ENCODE measurements at regions not wholly inside any gene's neighbourhood (a gene's known extent, or its start where the extent isn't known, plus 50 kb on each side); places are given as distances from the start of the nearest gene placed in this dataset.

- 80 to 84% methylated on average over 2 to 8 of the region's 11 CpGs for WGBS, 2 donors (ENCODE audit: low coverage in 1 of 2)
- H3K9me3 ChIP-seq, result no peaks in the 10 kb centered on the region
- ATAC-seq, result no peak
- H3K36me3 ChIP-seq, result no peaks in the 10 kb centered on the region
- no peaks in the 10 kb centered on the region for H3K4me1 ChIP-seq
- no peak for TF ChIP-seq EP300 (IDR thresholded peaks at IDR 0.05)
- no peak for TF ChIP-seq POLR2A (IDR thresholded peaks at IDR 0.05)
- TF ChIP-seq CTCF (IDR thresholded peaks at IDR 0.05), result no peak
- no peak for TF ChIP-seq POLR2AphosphoS5 (IDR thresholded peaks at IDR 0.05)
- no peak overlapping the region for H3K4me3 ChIP-seq
- H3K27ac ChIP-seq, result no peak overlapping the region
- no peaks in the 10 kb centered on the region for H3K27me3 ChIP-seq
These were observed 486.4 kb downstream of the DSC3 start for GRCh38 chr18:30556112-30556511.

DNA sequence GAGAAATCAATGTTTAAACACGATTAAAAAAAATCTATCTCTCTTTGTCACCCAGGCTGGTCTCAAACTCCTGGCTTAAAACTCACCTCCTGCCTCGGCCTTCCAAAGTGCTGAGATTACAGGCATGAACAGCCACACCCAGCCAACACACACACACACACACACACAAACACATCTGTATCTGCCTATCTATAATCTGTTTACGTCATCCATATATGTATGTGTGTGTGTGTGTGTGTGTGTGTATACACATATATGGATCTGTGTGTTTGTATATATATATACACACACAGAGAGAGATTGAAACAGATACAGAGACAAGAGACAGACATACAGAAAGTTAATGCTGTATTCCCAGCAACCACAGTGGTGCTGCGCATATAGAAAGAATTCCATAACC lies 497.1 kb downstream of the DSC3 start:
- Histone ChIP-seq H3K4me1 (no peaks in the 10 kb centered on the region), H3K27me3 (no peaks in the 10 kb centered on the region), H3K36me3 (no peaks in the 10 kb centered on the region), H3K9me3 (no peaks in the 10 kb centered on the region), H3K4me3 (no peak overlapping the region), H3K27ac (no peak overlapping the region)
- 72 to 89% methylated on average over 4 of the region's 4 CpGs for WGBS, 2 donors (ENCODE audit: low coverage in 1 of 2)
- TF ChIP-seq CTCF (IDR thresholded peaks at IDR 0.05), result no peak
- no peak for ATAC-seq

DNA sequence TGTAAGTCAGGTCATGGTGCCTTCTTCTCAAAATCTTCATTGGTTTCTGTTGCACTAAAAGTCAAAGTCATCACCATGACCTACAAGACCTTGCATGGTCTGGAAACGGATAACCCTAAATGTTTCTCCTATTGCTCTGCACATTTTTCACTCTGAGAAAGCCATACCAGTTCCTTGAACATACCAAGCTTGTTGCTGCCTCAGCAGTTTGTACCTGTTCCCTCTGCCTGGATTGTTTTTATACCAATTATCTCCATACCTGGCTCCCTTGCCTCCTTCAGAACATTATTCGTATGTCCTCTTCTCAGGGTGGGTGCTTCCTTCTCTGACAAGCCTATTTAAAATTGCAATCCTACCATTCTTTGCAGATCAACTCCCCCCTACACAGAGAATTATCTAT lies 498.4 kb downstream of the DSC3 start:
- H3K27ac ChIP-seq, result no peak overlapping the region
- no peak overlapping the region for H3K4me3 ChIP-seq
- H3K36me3 ChIP-seq, result no peaks in the 10 kb centered on the region
- H3K9me3 ChIP-seq, result no peaks in the 10 kb centered on the region
- H3K4me1 ChIP-seq, result no peaks in the 10 kb centered on the region
- ATAC-seq, result no peak
- WGBS, 2 donors (ENCODE audit: low coverage in 1 of 2), result 71 to 94% methylated on average over 2 of the region's 2 CpGs
- TF ChIP-seq CTCF (IDR thresholded peaks at IDR 0.05), result no peak
- TF ChIP-seq POLR2A (IDR thresholded peaks at IDR 0.05), result no peak
- no peak for TF ChIP-seq EP300 (IDR thresholded peaks at IDR 0.05)
- no peak for TF ChIP-seq POLR2AphosphoS5 (IDR thresholded peaks at IDR 0.05)
- H3K27me3 ChIP-seq, result no peaks in the 10 kb centered on the region

GRCh38 chr18:30533716-30534115 lies 508.8 kb downstream of the DSC3 start:
- TF ChIP-seq EP300 (IDR thresholded peaks at IDR 0.05), result no peak
- no peak for TF ChIP-seq CTCF (IDR thresholded peaks at IDR 0.05)
- TF ChIP-seq POLR2AphosphoS5 (IDR thresholded peaks at IDR 0.05), result no peak
- TF ChIP-seq POLR2A (IDR thresholded peaks at IDR 0.05), result no peak
- Histone ChIP-seq H3K27me3 (no peaks in the 10 kb centered on the region), H3K27ac (no peak overlapping the region), H3K9me3 (no peaks in the 10 kb centered on the region), H3K4me3 (no peak overlapping the region), H3K36me3 (no peaks in the 10 kb centered on the region), H3K4me1 (no peaks in the 10 kb centered on the region)
- ATAC-seq, result no peak
- WGBS, 2 donors (ENCODE audit: low coverage in 1 of 2), result 93 to 100% methylated on average over 1 of the region's 1 CpG

GRCh38 chr18:30527917-30528316 lies 514.6 kb downstream of the DSC3 start:
- no peak overlapping the region for H3K27ac ChIP-seq
- H3K9me3 ChIP-seq, result no peaks in the 10 kb centered on the region
- no peaks in the 10 kb centered on the region for H3K36me3 ChIP-seq
- TF ChIP-seq POLR2A (IDR thresholded peaks at IDR 0.05), result no peak
- no peak for TF ChIP-seq CTCF (IDR thresholded peaks at IDR 0.05)
- TF ChIP-seq EP300 (IDR thresholded peaks at IDR 0.05), result no peak
- no peak for TF ChIP-seq POLR2AphosphoS5 (IDR thresholded peaks at IDR 0.05)
- H3K4me1 ChIP-seq, result no peaks in the 10 kb centered on the region
- H3K27me3 ChIP-seq, result no peaks in the 10 kb centered on the region
- 60 to 93% methylated on average over 1 of the region's 1 CpG for WGBS, 2 donors (ENCODE audit: low coverage in 1 of 2)
- ATAC-seq, result no peak
- H3K4me3 ChIP-seq, result no peak overlapping the region
